OCI-LY1 (cell line): ENCODE measurements at regions not wholly inside any gene's neighbourhood (a gene's known extent, or its start where the extent isn't known, plus 50 kb on each side); places are given as distances from the start of the nearest gene placed in this dataset.

ENCODE experiments used
- H2AFZ ChIP-seq: fragments of 200-600 bp; sonication (generic), shearing (Covaris generic); 2 replicates; pipeline ENCODE4 v1.6.0; 2014; ENCODE audit warnings: antibody characterized with exemption, mild to moderate bottlenecking, low read length
- H3F3A ChIP-seq: fragments of 200-600 bp; sonication (generic), shearing (Covaris generic); 2 replicates; pipeline ENCODE4 v1.6.0; 2014; ENCODE audit warnings: mild to moderate bottlenecking, antibody characterized with exemption, low read length, moderate library complexity; ENCODE audit not compliant: insufficient read depth
- H3K27ac ChIP-seq: fragments of 200-600 bp; sonication (generic); 2 replicates; pipeline ENCODE4 v1.5.1; 2014; ENCODE audit warnings: low read length, mixed run types, mild to moderate bottlenecking, low read depth; ENCODE audit not compliant: poor library complexity, severe bottlenecking
- H3K27me3 ChIP-seq: fragments of 200-600 bp; sonication (generic); 2 replicates; pipeline ENCODE4 v1.6.0; 2014; ENCODE audit warnings: antibody characterized with exemption, mild to moderate bottlenecking, low read length, moderate library complexity; ENCODE audit not compliant: insufficient read depth
- H3K36me3 ChIP-seq: fragments of 200-600 bp; sonication (generic); 2 replicates; pipeline ENCODE4 v1.6.1; 2014; ENCODE audit warnings: mild to moderate bottlenecking, antibody characterized with exemption, low read length, moderate library complexity, mixed read lengths; ENCODE audit not compliant: insufficient read depth
- H3K4me1 ChIP-seq: fragments of 200-600 bp; sonication (generic); 2 replicates; pipeline ENCODE4 v1.5.1; 2014; ENCODE audit warnings: mild to moderate bottlenecking, low read length, moderate library complexity; ENCODE audit not compliant: insufficient read depth, severe bottlenecking
- H3K4me2 ChIP-seq: fragments of 200-600 bp; sonication (generic), shearing (Covaris generic); 2 replicates; pipeline ENCODE4 v1.6.1; 2014; ENCODE audit warnings: low read length
- H3K4me3 ChIP-seq: fragments of 200-600 bp; sonication (generic); 2 replicates; pipeline ENCODE4 v1.5.1; 2014; ENCODE audit warnings: low read length, low read depth, mild to moderate bottlenecking, mixed read lengths; ENCODE audit not compliant: poor library complexity, severe bottlenecking
- H3K79me2 ChIP-seq: fragments of 200-600 bp; shearing (Covaris generic); 2 replicates; pipeline ENCODE4 v1.6.1; 2016; ENCODE audit warnings: mixed run types, low read length, mixed read lengths; ENCODE audit not compliant: insufficient read depth
- H3K9ac ChIP-seq: fragments of 200-600 bp; sonication (generic), shearing (Covaris generic); 2 replicates; pipeline ENCODE4 v1.6.1; 2014; ENCODE audit warnings: mild to moderate bottlenecking, low read length, mixed read lengths
- H3K9me2 ChIP-seq: fragments of 200-600 bp; sonication (generic), shearing (Covaris generic); 2 replicates; pipeline ENCODE4 v1.6.1; 2014; ENCODE audit warnings: low read depth, mild to moderate bottlenecking, low read length, mixed read lengths
- H3K9me3 ChIP-seq: fragments of 200-600 bp; shearing (Covaris generic); 2 replicates; pipeline ENCODE4 v1.6.1; 2014; ENCODE audit warnings: low read length, mixed read lengths
- H4K20me1 ChIP-seq: fragments of 200-600 bp; sonication (generic), shearing (Covaris generic); 2 replicates; pipeline ENCODE4 v1.6.0; 2016; ENCODE audit warnings: mild to moderate bottlenecking, low read length; ENCODE audit not compliant: insufficient read depth
- EZH2 ChIP-seq: fragments of 200-600 bp; sonication (generic), shearing (Covaris generic); IDR thresholded peaks from 2 replicates; pipeline ENCODE4 v1.8.0; 2017; ENCODE audit warnings: borderline replicate concordance, mixed run types, mild to moderate bottlenecking, antibody characterized with exemption, low read length, moderate library complexity, mixed read lengths
- TF ChIP-seq, protein P1 (sequence below): fragments of 200-600 bp; sonication (generic), shearing (Covaris generic); IDR thresholded peaks from 2 replicates; pipeline ENCODE4 v1.5.1; 2017; ENCODE audit warnings: mild to moderate bottlenecking, antibody characterized with exemption, low read length, moderate library complexity, mixed read lengths

DNA sequence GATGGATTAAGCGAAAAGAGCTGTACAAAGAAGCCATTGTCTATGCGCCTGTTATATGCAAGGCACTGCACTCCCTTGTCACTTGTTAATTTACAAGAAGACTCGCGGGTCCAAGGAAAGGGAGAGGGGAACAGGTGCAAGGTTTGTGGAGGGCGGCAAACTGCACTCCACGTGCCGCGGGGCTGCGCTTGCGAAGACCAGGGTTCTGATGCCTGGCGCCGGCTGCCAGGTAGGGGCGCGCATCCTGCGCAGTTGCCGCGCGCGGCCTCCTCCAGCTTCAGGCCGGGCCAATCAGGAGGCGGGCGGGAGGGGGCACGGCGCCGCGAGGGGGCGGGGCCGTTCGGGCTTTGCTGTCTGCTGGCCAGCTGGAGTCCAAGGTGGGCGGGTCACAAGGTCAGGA is 140.6 kb upstream of the PALS2 start:
- Histone ChIP-seq H2AFZ (no peak overlapping the region), H3K27ac (no peak overlapping the region), H3F3A (no peaks in the 10 kb centered on the region), H3K9me3 (no peaks in the 10 kb centered on the region), H3K4me2 (no peak overlapping the region), H4K20me1 (no peaks in the 10 kb centered on the region), H3K4me1 (no peaks in the 10 kb centered on the region), H3K9ac (no peak overlapping the region), H3K36me3 (no peaks in the 10 kb centered on the region), H3K79me2 (no peaks in the 10 kb centered on the region), H3K4me3 (no peak overlapping the region), H3K27me3 (peaks cover 3% of the 10 kb centered on the region; the same call in 1 of the 2 replicates), H3K9me2 (no peaks in the 10 kb centered on the region)
- TF ChIP-seq EZH2, result no peak
- TF ChIP-seq, protein P1, sequence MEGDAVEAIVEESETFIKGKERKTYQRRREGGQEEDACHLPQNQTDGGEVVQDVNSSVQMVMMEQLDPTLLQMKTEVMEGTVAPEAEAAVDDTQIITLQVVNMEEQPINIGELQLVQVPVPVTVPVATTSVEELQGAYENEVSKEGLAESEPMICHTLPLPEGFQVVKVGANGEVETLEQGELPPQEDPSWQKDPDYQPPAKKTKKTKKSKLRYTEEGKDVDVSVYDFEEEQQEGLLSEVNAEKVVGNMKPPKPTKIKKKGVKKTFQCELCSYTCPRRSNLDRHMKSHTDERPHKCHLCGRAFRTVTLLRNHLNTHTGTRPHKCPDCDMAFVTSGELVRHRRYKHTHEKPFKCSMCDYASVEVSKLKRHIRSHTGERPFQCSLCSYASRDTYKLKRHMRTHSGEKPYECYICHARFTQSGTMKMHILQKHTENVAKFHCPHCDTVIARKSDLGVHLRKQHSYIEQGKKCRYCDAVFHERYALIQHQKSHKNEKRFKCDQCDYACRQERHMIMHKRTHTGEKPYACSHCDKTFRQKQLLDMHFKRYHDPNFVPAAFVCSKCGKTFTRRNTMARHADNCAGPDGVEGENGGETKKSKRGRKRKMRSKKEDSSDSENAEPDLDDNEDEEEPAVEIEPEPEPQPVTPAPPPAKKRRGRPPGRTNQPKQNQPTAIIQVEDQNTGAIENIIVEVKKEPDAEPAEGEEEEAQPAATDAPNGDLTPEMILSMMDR, result no peak

- H4K20me1 ChIP-seq, result no peaks in the 10 kb centered on the region
- H3K79me2 ChIP-seq, result no peaks in the 10 kb centered on the region
- no peak overlapping the region for H3K4me3 ChIP-seq
- no peaks in the 10 kb centered on the region for H3F3A ChIP-seq
- H3K9me3 ChIP-seq, result no peaks in the 10 kb centered on the region
- H3K9ac ChIP-seq, result no peak overlapping the region
- no peak overlapping the region for H3K4me2 ChIP-seq
- no peak overlapping the region for H2AFZ ChIP-seq
- no peaks in the 10 kb centered on the region for H3K4me1 ChIP-seq
- H3K36me3 ChIP-seq, result no peaks in the 10 kb centered on the region
- no peaks in the 10 kb centered on the region for H3K9me2 ChIP-seq
- peaks cover 3% of the 10 kb centered on the region; the same call in 1 of the 2 replicates for H3K27me3 ChIP-seq
- TF ChIP-seq, protein P1, result no peak
- TF ChIP-seq EZH2, result no peak
- no peak overlapping the region for H3K27ac ChIP-seq
Measured at GRCh38 chr7:24434972-24435371, 138.3 kb upstream of the PALS2 start.

GRCh38 chr7:24436131-24436920 is 136.9 kb upstream of the PALS2 start:
- Histone ChIP-seq H3K4me1 (no peaks in the 10 kb centered on the region), H3K4me2 (no peak overlapping the region), H2AFZ (no peak overlapping the region), H3F3A (no peaks in the 10 kb centered on the region), H3K27me3 (peaks cover 3% of the 10 kb centered on the region; the same call in 1 of the 2 replicates), H3K4me3 (no peak overlapping the region), H3K9ac (no peak overlapping the region), H3K9me2 (no peaks in the 10 kb centered on the region), H3K27ac (no peak overlapping the region), H3K36me3 (no peaks in the 10 kb centered on the region), H3K9me3 (no peaks in the 10 kb centered on the region), H3K79me2 (no peaks in the 10 kb centered on the region), H4K20me1 (no peaks in the 10 kb centered on the region)
- TF ChIP-seq EZH2, result no peak
- TF ChIP-seq, protein P1, result no peak
